HG03457 (cell line): ENCODE measurements at regions not wholly inside any gene's neighbourhood (a gene's known extent, or its start where the extent isn't known, plus 50 kb on each side); places are given as distances from the start of the nearest gene placed in this dataset.
"Not testable (repeated sequence)": the region's sequence is repeated elsewhere in the genome, so short reads cannot be mapped to it uniquely, and the experiment has no call there.

Experiments
- ATAC-seq: cut with Tn5 transposase; IDR thresholded peaks from one replicate; pipeline ENCODE4 v1.9.1; 2021; ENCODE audit warnings: moderate number of reproducible peaks; ENCODE audit not compliant: unreplicated experiment

DNA sequence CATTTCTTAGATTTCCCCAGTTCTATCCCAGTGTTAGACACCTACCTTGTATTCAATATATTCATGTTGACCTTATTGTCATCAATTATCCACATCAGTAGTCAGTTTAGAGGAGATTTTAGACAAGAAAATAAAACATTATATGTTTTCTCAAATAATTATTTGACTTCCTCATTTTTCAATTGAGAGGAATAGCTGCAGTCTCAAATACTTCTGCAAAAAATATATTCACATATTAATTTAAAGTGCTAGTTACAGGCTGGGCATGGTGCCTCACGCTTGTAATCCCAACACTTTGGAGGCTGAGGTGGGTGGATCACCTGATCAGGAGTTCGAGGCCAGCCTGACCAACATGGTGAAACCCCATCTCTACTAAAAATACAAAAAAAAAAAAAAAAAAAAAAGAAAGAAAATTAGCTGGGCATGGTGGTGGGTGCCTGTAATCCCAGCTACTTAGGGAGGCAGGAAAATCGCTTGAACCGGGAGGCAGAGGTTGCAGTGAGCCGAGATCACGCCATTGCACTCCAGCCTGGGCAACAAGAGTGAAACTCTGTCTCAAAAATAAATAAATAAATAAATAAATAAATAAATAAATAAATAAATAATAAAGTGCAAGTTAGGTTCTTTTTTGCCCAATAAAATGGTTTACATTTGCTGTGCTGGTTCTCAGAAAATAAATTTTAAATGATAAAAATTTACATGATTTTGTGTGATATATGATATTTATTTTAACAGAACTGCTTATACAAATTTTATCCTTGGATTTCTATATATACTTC is 565.3 kb upstream of the GOLIM4 start:
- ATAC-seq = not testable (repeated sequence)

- no peak for ATAC-seq
Observed at GRCh38 chr3:168659015-168659414, 563.3 kb upstream of the GOLIM4 start.

DNA sequence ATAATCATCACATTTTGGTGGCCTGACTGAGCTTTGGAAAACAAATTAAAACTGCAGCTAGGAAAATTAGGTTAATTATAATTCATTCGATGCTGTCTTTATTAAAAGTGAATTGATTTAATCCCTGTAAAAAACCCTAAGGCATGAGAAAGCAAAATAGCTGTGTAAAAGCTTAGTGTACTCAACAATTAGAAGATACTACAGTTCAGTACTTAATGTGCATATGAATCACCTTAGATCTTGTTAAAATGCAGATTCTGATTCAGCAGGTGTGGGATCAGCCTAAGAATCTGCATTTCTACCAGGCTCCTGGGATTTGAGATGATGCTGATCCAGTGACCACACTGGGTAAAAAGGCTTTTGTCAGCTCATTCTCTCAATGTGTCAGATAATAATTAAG is 559.9 kb upstream of the GOLIM4 start:
- ATAC-seq = no peak

DNA sequence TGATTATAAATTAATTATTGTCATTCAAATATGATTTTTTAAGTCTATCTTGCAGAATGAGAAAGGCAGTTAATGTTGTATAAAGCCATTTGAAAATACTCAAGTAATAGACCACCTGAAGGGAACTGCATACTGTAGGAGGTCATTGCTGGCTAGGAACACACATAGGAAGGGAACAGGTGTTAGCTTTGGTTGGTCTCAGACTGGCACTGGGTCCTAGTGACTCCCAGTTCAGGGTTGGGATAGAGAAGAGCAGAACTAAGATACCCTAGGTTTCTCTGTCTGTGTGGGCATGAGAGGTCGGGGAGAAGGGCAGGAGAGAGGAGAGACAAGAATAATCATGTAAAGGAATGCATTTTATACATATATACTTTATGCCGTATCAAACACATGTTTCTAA is 559.0 kb upstream of the GOLIM4 start:
- ATAC-seq = no peak

DNA sequence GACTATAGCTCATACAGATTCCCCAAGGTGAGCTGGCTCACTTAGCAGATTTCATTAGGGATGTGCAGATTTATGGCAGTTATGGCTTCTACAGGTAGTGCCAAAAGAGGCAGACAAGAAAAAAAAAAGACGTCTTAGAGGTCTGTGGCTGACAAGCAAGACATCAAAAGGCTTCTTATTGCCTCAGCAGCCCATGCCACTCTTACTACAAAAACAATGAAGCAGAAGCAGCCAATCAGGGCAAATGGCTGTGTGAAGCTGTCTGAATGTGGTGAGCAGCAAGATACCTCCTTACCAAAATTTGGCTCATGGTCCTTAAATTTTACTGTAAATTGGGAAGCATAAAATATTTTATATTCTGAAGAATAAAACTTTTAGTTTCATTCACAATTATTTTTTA is 557.5 kb upstream of the GOLIM4 start:
- no peak for ATAC-seq

DNA sequence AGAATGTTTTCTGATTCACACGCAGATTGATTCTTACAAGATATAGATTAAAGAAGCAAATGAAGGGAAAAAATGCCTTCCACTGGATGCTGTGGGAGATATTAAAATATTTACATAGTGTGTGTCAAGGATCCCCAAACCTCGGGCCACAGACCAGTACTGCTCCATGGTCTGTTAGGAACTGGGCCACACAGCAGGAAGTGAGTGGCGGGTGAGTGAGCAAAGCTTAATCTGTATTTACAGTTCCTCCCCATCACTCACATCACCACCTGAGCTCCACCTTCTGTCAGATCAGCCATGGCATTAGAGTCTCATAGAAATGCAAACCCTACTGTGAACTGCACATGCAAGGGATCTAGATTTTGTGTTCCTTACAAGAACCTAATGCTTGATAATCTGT is 552.6 kb upstream of the GOLIM4 start:
- no peak for ATAC-seq

DNA sequence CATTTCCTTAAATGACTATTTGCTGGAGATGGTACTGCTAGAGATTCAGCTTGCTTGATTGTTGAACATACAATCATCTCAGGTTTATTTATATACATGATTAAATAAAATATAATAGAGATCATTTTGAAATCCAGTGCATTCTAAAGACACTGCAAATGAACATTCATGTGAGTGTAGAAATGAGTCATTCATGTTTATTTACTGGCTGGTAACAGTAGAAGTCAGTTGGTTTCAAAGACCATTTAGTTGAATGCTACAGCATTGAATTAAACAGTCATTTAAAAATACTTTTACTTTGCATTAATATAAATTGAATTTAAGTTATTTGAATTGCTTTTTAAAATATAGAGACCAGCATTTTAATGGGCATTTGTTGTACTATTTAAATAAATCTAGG is 551.9 kb upstream of the GOLIM4 start:
- ATAC-seq = no peak

- no peak for ATAC-seq
Observed at GRCh38 chr3:168645180-168645579, 549.5 kb upstream of the GOLIM4 start.

GRCh38 chr3:168628549-168628948 is 532.8 kb upstream of the GOLIM4 start:
- ATAC-seq = no peak

DNA sequence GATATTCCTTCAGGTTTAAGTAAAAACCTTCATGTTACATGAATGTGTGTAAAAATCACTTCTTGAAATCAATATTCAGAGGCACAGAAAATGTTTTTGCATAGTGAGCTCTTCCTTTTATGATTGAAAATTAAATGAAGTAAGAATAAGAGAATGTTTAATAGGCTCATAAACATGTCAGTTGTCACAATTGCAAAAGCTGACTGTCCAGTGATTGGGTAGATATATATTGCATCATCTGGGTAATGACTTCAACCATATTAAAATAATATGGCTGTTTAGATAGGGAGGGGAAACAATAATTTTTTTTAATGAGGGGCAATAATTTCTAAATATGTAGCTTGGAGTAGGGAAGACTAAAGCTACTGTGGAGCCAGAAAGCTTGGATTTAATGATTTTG is 529.8 kb upstream of the GOLIM4 start:
- ATAC-seq = no peak

- no peak for ATAC-seq
Observed at GRCh38 chr3:168624892-168625448, 529.2 kb upstream of the GOLIM4 start.

DNA sequence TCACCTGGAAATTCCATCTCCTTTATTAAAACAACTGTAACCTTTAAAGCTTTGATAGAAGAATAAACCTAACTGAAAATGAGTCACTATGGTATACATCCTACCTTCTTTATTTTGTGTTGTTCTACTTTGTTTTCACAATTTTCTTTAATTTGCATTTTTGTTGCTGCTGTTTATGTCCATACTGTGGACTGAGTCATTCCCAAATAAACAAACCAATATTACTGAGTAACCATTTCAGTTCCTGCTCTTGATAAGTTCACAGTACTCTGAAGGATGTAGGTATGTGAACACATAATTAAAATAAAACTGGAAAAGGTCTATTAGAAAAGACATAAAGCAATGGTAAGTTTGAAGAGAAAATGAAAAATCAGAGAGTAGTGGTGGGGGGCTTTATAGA is 528.5 kb upstream of the GOLIM4 start:
- ATAC-seq = no peak

DNA sequence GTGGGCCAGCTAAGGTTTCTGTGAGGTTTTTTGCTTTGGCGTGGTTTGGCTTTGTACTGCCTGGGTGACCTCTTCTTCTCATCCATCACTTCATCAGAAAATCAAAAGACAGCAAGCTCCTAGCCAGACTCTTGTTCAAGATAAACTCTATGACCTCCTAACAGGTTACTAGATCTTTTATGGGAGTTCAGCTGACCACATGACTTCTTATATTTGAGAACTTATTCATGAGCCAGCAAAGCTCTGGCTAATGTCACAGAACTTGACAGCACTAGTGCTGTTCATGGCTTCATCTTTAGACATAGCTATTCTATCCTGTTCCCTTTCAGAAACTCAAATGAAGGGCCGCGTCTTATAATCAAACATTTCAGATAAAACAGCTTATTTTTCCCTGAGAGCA is 527.1 kb upstream of the GOLIM4 start:
- no peak for ATAC-seq

GRCh38 chr3:168620854-168621253 is 525.1 kb upstream of the GOLIM4 start:
- peak; percentile 70 for ATAC-seq

GRCh38 chr3:168618827-168619470 is 523.2 kb upstream of the GOLIM4 start:
- no peak for ATAC-seq

GRCh38 chr3:168617658-168618057 is 521.9 kb upstream of the GOLIM4 start:
- ATAC-seq = no peak

GRCh38 chr3:168616915-168617314 is 521.2 kb upstream of the GOLIM4 start:
- ATAC-seq = no peak

DNA sequence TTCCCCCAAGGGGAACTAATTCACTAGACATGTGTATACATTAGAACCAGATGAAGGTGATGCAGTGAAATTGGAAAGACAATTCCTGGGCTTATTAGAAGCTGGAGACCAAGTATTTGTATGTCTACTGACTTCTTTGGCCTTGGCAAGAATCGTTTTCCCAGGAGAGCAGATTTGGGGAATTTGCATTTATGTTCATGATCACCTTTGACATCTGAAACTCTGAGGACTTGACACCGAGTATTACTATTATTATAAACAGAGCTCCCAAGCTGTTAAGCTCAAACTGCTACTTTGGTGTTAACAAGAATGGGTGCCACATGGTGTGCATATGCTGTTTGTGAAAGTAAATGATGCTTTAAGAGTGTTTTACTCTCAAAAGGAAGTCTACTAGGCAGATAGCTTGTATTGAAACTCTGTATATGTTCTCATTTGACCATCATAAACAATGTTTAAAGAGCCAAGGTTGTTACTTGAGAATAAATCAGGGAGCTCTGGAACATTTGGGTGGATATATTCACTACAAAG is 519.8 kb upstream of the GOLIM4 start:
- ATAC-seq = no peak

- ATAC-seq = no peak
Observed at GRCh38 chr3:168613151-168613550, 517.4 kb upstream of the GOLIM4 start.

- no peak for ATAC-seq
Observed at GRCh38 chr3:168612671-168613070, 516.9 kb upstream of the GOLIM4 start.

- no peak for ATAC-seq
Observed at GRCh38 chr3:168611826-168612225, 516.1 kb upstream of the GOLIM4 start.

- no peak for ATAC-seq
Observed at GRCh38 chr3:168608926-168609325, 513.2 kb upstream of the GOLIM4 start.
